Astrocyte of the spinal cord (primary cell): ENCODE measurements at regions not wholly inside any gene's neighbourhood (a gene's known extent, or its start where the extent isn't known, plus 50 kb on each side); places are given as distances from the start of the nearest gene placed in this dataset.

Source experiments
- DNase-seq: peaks from one replicate; pipeline ENCODE4 v3.0.0; 2011; ENCODE audit warnings: low read depth, low spot score
- H3K4me3 ChIP-seq: 2 replicates; pipeline ENCODE4 v1.5.1; 2011; ENCODE audit warnings: low read depth, mild to moderate bottlenecking, low read length, moderate library complexity
- CTCF ChIP-seq: IDR thresholded peaks from 2 replicates; pipeline ENCODE4 v1.5.1; 2012; ENCODE audit warnings: low read depth, mild to moderate bottlenecking, low read length, inconsistent platforms
- in situ Hi-C: cut with HindIII; loops from 2 replicates; pipeline ENCODE4 v1.10.0; 2017; ENCODE audit warnings: low sequenced_read_pairs

DNA sequence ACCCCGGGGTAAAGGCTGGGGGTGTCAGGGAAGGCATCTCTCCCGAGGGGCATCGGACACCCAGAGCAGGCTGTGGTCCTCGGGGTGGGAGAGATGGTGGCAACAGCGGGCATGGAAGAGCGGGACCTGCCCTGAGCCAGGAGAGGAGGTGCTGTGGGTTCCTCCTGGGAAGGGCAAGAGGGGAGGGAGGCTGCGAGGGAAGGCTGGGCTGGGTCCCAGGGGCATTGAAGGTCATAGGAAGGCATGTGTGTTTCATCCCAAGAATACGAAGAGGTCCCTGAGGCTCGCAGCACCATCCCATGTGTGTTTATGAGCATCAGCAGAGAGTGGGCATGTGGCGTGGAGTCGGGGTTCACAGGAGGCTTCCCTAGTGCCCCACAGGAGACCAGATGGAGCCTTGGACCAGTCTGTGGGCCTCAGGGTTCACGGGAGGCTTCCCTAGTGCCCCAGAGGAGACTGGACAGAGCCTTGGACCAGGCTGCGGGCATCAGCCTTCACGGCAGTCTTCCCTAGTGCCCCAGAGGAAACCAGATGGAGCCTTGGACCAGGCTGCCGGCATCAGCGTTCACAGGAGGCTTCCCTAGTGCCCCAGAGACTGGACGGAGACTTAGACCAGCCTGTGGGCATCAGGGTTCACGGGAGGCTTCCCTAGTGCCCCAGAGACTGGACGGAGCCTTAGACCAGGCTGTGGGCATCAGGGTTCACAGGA lies 420.6 kb downstream of the BRD1 start:
- DNase-seq, result no peak
- no peak for TF ChIP-seq CTCF
- no peak overlapping the region for H3K4me3 ChIP-seq
- in situ Hi-C loops, result no loop called here

DNA sequence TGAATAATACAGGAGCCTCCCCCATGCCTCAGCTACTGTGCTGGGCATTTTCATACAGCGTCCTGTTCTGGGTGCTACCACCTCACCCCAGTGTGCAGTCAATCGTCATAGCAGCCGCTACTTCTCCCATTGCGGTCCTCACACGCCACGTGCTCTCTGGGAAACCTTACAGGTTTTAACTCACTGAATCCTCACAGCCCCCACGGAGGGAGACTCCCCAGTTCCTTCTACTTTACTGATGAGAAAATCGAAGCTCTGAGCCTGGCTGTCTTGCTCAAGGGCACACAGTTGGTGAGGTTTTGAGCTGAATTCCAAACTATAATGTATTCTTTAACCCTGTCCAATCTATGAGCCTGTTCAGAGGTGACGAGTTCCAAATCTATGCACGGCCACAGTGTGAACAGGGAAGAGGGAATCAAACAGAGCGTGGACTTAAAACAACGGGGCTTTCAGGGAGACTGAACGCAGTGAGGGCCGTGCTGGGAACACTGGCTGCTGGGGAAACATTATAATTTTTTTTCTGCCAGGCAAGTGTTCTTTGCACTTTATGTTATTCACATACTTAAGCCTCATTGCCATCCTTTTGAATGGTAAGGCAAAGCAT lies 421.5 kb downstream of the BRD1 start:
- in situ Hi-C loops, result no loop called here
- H3K4me3 ChIP-seq, result no peak overlapping the region
- DNase-seq, result no peak
- no peak for TF ChIP-seq CTCF

- H3K4me3 ChIP-seq, result no peak overlapping the region
- TF ChIP-seq CTCF, result no peak
- in situ Hi-C loops, result no loop called here
- DNase-seq, result no peak
Measured at GRCh38 chr22:49405590-49405989, 422.1 kb downstream of the BRD1 start.

DNA sequence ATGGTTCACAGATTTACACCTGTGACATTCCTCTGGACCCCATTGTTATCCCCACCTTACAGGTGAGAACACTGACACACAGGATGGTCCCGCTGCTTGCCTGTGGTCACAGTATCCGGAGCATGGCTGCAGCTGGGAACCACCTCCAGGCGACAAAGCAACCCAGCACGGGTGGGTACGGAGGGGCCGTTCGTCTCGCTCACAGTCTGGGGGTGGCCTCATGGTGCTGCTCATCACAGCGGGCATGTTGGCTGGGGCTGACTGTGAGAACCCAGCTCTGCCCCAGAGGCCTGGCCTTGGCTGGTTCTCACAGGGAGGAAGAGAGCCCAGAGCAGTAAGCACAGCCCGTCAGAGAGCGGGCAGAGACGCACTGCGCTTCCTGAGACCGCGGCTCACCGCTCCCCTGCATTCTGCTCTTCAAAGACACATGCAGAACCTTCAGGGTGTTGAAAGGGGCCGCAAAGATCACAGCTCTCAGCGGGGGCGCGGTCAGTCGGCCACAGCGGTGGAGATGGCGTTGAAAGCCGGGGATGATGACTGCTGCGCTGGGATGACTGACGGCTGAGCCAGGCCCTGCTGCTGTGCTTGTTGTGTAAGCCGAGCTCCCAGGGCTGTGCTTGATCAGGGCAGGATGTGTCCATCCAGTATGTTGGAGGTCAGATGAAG lies 423.0 kb downstream of the BRD1 start:
- H3K4me3 ChIP-seq, result no peak overlapping the region
- no peak for TF ChIP-seq CTCF
- peak; percentile 0 for DNase-seq
- in situ Hi-C loops, result no loop called here

GRCh38 chr22:49404020-49404419 lies 423.7 kb downstream of the BRD1 start:
- DNase-seq, result no peak
- in situ Hi-C loops, result no loop called here
- no peak for TF ChIP-seq CTCF
- H3K4me3 ChIP-seq, result no peak overlapping the region

DNA sequence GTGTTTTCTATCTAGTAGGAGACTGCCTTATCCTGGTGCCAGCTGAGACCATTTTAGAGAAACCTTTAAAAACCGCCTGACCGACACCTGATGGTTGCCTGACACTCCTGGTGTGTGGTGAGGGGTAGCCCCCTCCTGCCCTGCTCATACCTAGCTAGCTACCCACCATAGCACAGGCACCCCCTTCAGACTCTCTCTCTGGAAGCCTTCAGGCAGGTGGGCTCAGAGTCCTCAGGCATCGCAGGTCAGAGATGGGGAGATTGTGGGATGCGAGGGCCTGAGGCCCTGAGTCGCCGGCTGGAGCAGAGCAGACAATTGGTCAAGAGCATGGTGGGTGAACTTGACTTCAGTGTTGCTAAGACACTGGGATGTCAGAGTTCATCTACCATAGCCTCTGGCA lies 424.6 kb downstream of the BRD1 start:
- no peak overlapping the region for H3K4me3 ChIP-seq
- no peak for DNase-seq
- in situ Hi-C loops, result no loop called here
- no peak for TF ChIP-seq CTCF
